GM23248 (cell line): ENCODE measurements at regions not wholly inside any gene's neighbourhood (a gene's known extent, or its start where the extent isn't known, plus 50 kb on each side); places are given as distances from the start of the nearest gene placed in this dataset.

Experiments used
- EZH2 ChIP-seq: fragments of 200-600 bp; sonication (generic); IDR thresholded peaks from 2 replicates; pipeline ENCODE4 v1.6.1; 2018; ENCODE audit warnings: antibody characterized with exemption, mild to moderate bottlenecking; ENCODE audit not compliant: insufficient read depth, poor library complexity, severe bottlenecking
- EZH2phosphoT487 ChIP-seq: fragments of 200-600 bp; sonication (generic); IDR thresholded peaks from 2 replicates; pipeline ENCODE4 v1.6.1; 2018; ENCODE audit warnings: antibody characterized with exemption, moderate library complexity, mild to moderate bottlenecking, low read depth; ENCODE audit not compliant: insufficient read depth

GRCh38 chr1:199020051-199020450 lies 381.2 kb downstream of the PTPRC start:
- TF ChIP-seq EZH2phosphoT487: no peak
- TF ChIP-seq EZH2: no peak
